Endothelial cell of umbilical vein (primary cell): ENCODE measurements at regions not wholly inside any gene's neighbourhood (a gene's known extent, or its start where the extent isn't known, plus 50 kb on each side); places are given as distances from the start of the nearest gene placed in this dataset.

Experiments
- BruUV-seq: library from RNA; stranded (reverse); fragments of 400-500 nt; replicated peaks from 2 replicates; lab custom pipeline; 2021; lab: Mats Ljungman, UMichigan
- CTCF ChIA-PET: fragments of 300-600, 350-600 bp; sonication (Branson Sonifier 250); formaldehyde crosslinking; loops from one replicate; lab custom pipeline; 2021; ENCODE audit warnings: antibody characterized with exemption, inconsistent platforms; lab: Charles Lee
- POLR2A ChIA-PET: fragments of 300-600, 350-600 bp; sonication (Branson Sonifier 250); formaldehyde crosslinking; loops from one replicate; lab custom pipeline; 2021; ENCODE audit warnings: antibody characterized with exemption, inconsistent platforms; lab: Charles Lee
- DNase-seq: peaks from one replicate; pipeline ENCODE4 v3.0.0-alpha.2; 2011; ENCODE audit warnings: low read depth, low spot score
- FAIRE-seq: peaks from 2 replicates; lab custom pipeline; 2011; peaks lifted over from hg19 to GRCh38; lab: Jason Lieb, UNC
- H2AFZ ChIP-seq: 2 replicates; pipeline ENCODE4 v1.6.0; 2012; ENCODE audit warnings: low read depth, low read length, control low read depth, inconsistent platforms
- H3K27ac ChIP-seq: 2 replicates; pipeline ENCODE4 v1.5.1; 2011; ENCODE audit warnings: low read depth, mild to moderate bottlenecking, control low read depth, low read length, moderate library complexity; ENCODE audit not compliant: insufficient read depth
- H3K27me3 ChIP-seq, 2 experiments: 2 replicates each; pipeline versions ENCODE4 v1.6.0 to v1.6.1; 2011; ENCODE audit warnings: low read length in 2 of 2, mixed read lengths in 1 of 2; ENCODE audit not compliant: control insufficient read depth in 2 of 2, insufficient read depth in 2 of 2
- H3K36me3 ChIP-seq, 2 experiments: 2 replicates in 1 of 2; 3 replicates in 1 of 2; pipeline ENCODE4 v1.5.1; 2011; ENCODE audit warnings: low read length in 2 of 2, mild to moderate bottlenecking in 1 of 2, moderate library complexity in 1 of 2; ENCODE audit not compliant: control insufficient read depth in 2 of 2, insufficient read depth in 2 of 2; ENCODE audit errors: extremely low read depth in 1 of 2
- H3K4me1 ChIP-seq: 3 replicates; pipeline ENCODE4 v1.5.1; 2011; ENCODE audit warnings: mild to moderate bottlenecking, low read length; ENCODE audit not compliant: control insufficient read depth, insufficient read depth; ENCODE audit errors: extremely low read depth
- H3K4me2 ChIP-seq: 2 replicates; pipeline ENCODE4 v1.6.1; 2011; ENCODE audit warnings: low read length, control low read depth, mixed read lengths; ENCODE audit not compliant: insufficient read depth
- H3K4me3 ChIP-seq, 3 experiments: fragments of 200-600 bp in 1 of 3; sonication (generic), shearing (Covaris generic) in 1 of 3; replicated peaks in 1 of 3; 2 replicates each; pipeline ENCODE4 v1.5.1; 2011 to 2016; ENCODE audit warnings: control low read depth in 3 of 3, low read length in 3 of 3, mild to moderate bottlenecking in 2 of 3, inconsistent platforms in 1 of 3, low read depth in 1 of 3, moderate library complexity in 1 of 3; ENCODE audit not compliant: insufficient read depth in 1 of 3
- H3K79me2 ChIP-seq: 2 replicates; pipeline ENCODE4 v1.6.0; 2012; ENCODE audit warnings: low read length, inconsistent platforms; ENCODE audit not compliant: control insufficient read depth, insufficient read depth
- H3K9ac ChIP-seq: replicated peaks from 2 replicates; pipeline ENCODE3; 2011; ENCODE audit warnings: low read length, control low read depth; ENCODE audit not compliant: insufficient read depth; ENCODE audit errors: extremely low read depth
- H3K9me1 ChIP-seq: replicated peaks from 3 replicates; pipeline ENCODE4 v1.6.0; 2011; ENCODE audit warnings: mild to moderate bottlenecking, low read length; ENCODE audit not compliant: control insufficient read depth, insufficient read depth; ENCODE audit errors: extremely low read depth
- H3K9me3 ChIP-seq: replicated peaks from 2 replicates; pipeline ENCODE4 v1.5.1; 2012; ENCODE audit warnings: low read length, inconsistent platforms; ENCODE audit not compliant: control insufficient read depth, insufficient read depth
- H4K20me1 ChIP-seq: replicated peaks from 2 replicates; pipeline ENCODE3; 2011; ENCODE audit warnings: mild to moderate bottlenecking, low read length; ENCODE audit not compliant: control insufficient read depth, insufficient read depth; ENCODE audit errors: extremely low read depth
- CTCF ChIP-seq, 2 donors: IDR thresholded peaks; 1 replicate in 1 of 2; 2 replicates in 1 of 2; pipeline ENCODE4 v1.5.1; 2011; ENCODE audit warnings: low read length in 2 of 2, mild to moderate bottlenecking in 2 of 2, moderate library complexity in 2 of 2, control low read depth in 1 of 2, inconsistent platforms in 1 of 2, low read depth in 1 of 2; ENCODE audit not compliant: insufficient read depth in 1 of 2; ENCODE audit errors: extremely low read depth in 1 of 2
- EZH2 ChIP-seq: IDR thresholded peaks from 2 replicates; pipeline ENCODE4 v1.6.1; 2012; ENCODE audit warnings: borderline replicate concordance, low read depth, mild to moderate bottlenecking, moderate library complexity, low read length, inconsistent platforms; ENCODE audit not compliant: severe bottlenecking
- FOS ChIP-seq: IDR thresholded peaks from 2 replicates; pipeline ENCODE4 v1.6.1; 2011; ENCODE audit warnings: mild to moderate bottlenecking, low read length, moderate library complexity, borderline replicate concordance; ENCODE audit not compliant: insufficient read depth
- GATA2 ChIP-seq: IDR thresholded peaks from 2 replicates; pipeline ENCODE4 v1.7.0; 2011; ENCODE audit warnings: low read depth, mild to moderate bottlenecking, moderate library complexity, mixed read lengths, low read length; ENCODE audit not compliant: insufficient read length, insufficient read depth
- JUN ChIP-seq: IDR thresholded peaks from 2 replicates; pipeline ENCODE4 v1.6.1; 2011; ENCODE audit warnings: borderline replicate concordance, low read depth; ENCODE audit not compliant: insufficient read length, insufficient read depth
- MAX ChIP-seq: IDR thresholded peaks from 2 replicates; pipeline ENCODE4 v1.6.1; 2011; ENCODE audit not compliant: insufficient read depth, insufficient read length
- MYC ChIP-seq: IDR thresholded peaks from one replicate; pipeline ENCODE4 v1.6.1; 2011; ENCODE audit warnings: mild to moderate bottlenecking, low read depth, low read length
- POLR2AphosphoS5 ChIP-seq: IDR thresholded peaks from 2 replicates; pipeline ENCODE4 v1.6.1; 2012; ENCODE audit warnings: low read depth, mild to moderate bottlenecking, control low read depth, low read length, moderate library complexity; ENCODE audit not compliant: insufficient read depth
- dilution Hi-C: fragments of 300-500 bp; cut with MboI; formaldehyde crosslinking; loops from one replicate; pipeline ENCODE4 v1.15.0; 2019; ENCODE audit warnings: low sequenced_read_pairs; ENCODE audit not compliant: extremely low pct_ligation_motif_present
- intact Hi-C: fragments of 100-400 bp; cut with micrococcal nuclease; formaldehyde crosslinking; loops from one replicate; pipeline ENCODE4 v1.10.0; 2022

GRCh38 chr6:900716-901605, 208.0 kb upstream of the EXOC2 start:
- no peaks in the 10 kb centered on the region for H3K4me1 ChIP-seq
- no peaks in the 10 kb centered on the region for H3K27me3 ChIP-seq
- no peak overlapping the region for H3K9ac ChIP-seq
- no peak overlapping the region for H2AFZ ChIP-seq
- H3K9me1 ChIP-seq: no peaks in the 10 kb centered on the region
- no peak for DNase-seq
- no peak overlapping the region for H3K4me2 ChIP-seq
- no peaks in the 10 kb centered on the region for H3K9me3 ChIP-seq
- POLR2A ChIA-PET: no interaction called here
- TF ChIP-seq POLR2AphosphoS5 (no peak), EZH2 (no peak), FOS (no peak), CTCF (IDR thresholded peaks at IDR 0.05; ENCODE audit: extremely low read depth in 1 of 2, insufficient read depth in 1 of 2, low read depth in 1 of 2, low read length in 2 of 2) (no peak), GATA2 (no peak), MAX (no peak), MYC (no peak), JUN (no peak)
- no peak overlapping the region for H3K4me3 ChIP-seq
- no peak for FAIRE-seq
- dilution Hi-C loops: no loop called here
- CTCF ChIA-PET: no interaction called here
- no peak overlapping the region for H3K27ac ChIP-seq
- no peaks in the 10 kb centered on the region for H3K79me2 ChIP-seq
- no peaks in the 10 kb centered on the region for H4K20me1 ChIP-seq
- intact Hi-C loops: no loop called here
- no peaks in the 10 kb centered on the region for H3K36me3 ChIP-seq
- BruUV-seq: no TSS peak
